Nephron (organoid): ENCODE measurements at regions not wholly inside any gene's neighbourhood (a gene's known extent, or its start where the extent isn't known, plus 50 kb on each side); places are given as distances from the start of the nearest gene placed in this dataset.

ENCODE experiments used
- H3K27ac Mint-ChIP-seq, 3 experiments: 2 replicates each; pipeline ENCODE4 v1.8.0; 2020; ENCODE audit warnings: mixed read lengths in 3 of 3, mild to moderate bottlenecking in 2 of 3, moderate library complexity in 1 of 3
- H3K27me3 Mint-ChIP-seq: 2 replicates; pipeline ENCODE4 v1.8.0; 2021; ENCODE audit warnings: low read depth, mild to moderate bottlenecking, moderate library complexity, mixed read lengths
- H3K36me3 Mint-ChIP-seq: 2 replicates; pipeline ENCODE4 v1.8.0; 2020; ENCODE audit warnings: low read depth, mixed read lengths
- H3K4me1 Mint-ChIP-seq: 2 replicates; pipeline ENCODE4 v1.8.0; 2020; ENCODE audit warnings: mixed read lengths
- H3K4me3 Mint-ChIP-seq, 3 experiments: 2 replicates each; pipeline ENCODE4 v1.8.0; 2020; ENCODE audit warnings: mild to moderate bottlenecking in 3 of 3, mixed read lengths in 3 of 3, moderate library complexity in 2 of 3
- H3K9me3 Mint-ChIP-seq: 2 replicates; pipeline ENCODE4 v1.8.0; 2020; ENCODE audit warnings: mixed read lengths
- TF ChIP-seq, protein P1 (sequence below), 3 experiments: fragments of 200-600 bp; sonication (generic); IDR thresholded peaks; one replicate each; pipeline ENCODE4 v1.5.0; 2021; ENCODE audit warnings: antibody characterized with exemption in 3 of 3; ENCODE audit not compliant: unreplicated experiment in 3 of 3

DNA sequence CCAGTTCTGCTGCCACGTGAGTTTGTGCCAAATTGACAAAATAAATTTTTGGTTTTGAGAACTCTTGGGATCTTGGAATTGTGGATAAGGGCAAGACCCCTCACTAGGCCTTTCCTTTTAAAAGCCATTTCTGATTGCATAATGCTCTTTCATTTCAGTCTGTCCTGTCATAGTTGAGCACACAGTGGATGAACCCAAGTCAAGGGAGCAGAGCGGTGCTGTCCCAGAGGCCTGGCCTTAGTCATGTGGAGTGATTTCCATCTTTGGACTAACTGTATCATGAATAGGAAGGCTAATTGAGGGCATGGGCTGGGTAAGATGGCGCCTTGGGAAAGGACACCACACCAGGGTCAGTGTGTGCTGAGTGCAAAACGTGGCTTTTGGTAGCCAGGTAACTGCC, 304.0 kb downstream of the UACA start:
- no peaks in the 10 kb centered on the region for H3K36me3 Mint-ChIP-seq
- H3K4me1 Mint-ChIP-seq, result peaks cover 5% of the 10 kb centered on the region
- H3K27me3 Mint-ChIP-seq, result peaks cover 43% of the 10 kb centered on the region
- H3K27ac Mint-ChIP-seq, result no peak overlapping the region
- TF ChIP-seq, protein P1, sequence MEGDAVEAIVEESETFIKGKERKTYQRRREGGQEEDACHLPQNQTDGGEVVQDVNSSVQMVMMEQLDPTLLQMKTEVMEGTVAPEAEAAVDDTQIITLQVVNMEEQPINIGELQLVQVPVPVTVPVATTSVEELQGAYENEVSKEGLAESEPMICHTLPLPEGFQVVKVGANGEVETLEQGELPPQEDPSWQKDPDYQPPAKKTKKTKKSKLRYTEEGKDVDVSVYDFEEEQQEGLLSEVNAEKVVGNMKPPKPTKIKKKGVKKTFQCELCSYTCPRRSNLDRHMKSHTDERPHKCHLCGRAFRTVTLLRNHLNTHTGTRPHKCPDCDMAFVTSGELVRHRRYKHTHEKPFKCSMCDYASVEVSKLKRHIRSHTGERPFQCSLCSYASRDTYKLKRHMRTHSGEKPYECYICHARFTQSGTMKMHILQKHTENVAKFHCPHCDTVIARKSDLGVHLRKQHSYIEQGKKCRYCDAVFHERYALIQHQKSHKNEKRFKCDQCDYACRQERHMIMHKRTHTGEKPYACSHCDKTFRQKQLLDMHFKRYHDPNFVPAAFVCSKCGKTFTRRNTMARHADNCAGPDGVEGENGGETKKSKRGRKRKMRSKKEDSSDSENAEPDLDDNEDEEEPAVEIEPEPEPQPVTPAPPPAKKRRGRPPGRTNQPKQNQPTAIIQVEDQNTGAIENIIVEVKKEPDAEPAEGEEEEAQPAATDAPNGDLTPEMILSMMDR (IDR thresholded peaks at IDR 0.05; ENCODE audit: unreplicated experiment in 3 of 3), result no peak
- no peak overlapping the region for H3K4me3 Mint-ChIP-seq
- H3K9me3 Mint-ChIP-seq, result no peaks in the 10 kb centered on the region

DNA sequence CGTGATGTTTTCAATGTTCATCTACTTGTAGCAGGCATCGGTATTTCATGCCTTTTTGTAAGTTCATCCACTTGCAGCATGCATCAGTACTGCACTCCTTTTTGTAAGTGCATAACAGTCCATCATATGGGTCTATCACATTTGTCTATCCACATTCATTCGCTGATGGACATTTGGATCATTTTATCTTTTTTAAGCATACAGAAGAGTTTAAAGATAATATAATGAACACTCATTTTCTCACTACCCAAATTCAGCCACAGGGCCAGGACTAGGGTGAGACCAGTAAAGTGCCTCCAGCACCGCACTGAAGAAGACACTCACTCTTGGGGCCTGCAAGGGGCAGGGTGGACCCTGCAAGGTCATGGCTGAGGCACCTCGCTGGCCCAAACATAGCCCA, 309.6 kb downstream of the UACA start:
- H3K4me3 Mint-ChIP-seq, result no peak overlapping the region
- H3K9me3 Mint-ChIP-seq, result no peaks in the 10 kb centered on the region
- no peaks in the 10 kb centered on the region for H3K36me3 Mint-ChIP-seq
- TF ChIP-seq, protein P1 (IDR thresholded peaks at IDR 0.05; ENCODE audit: unreplicated experiment in 3 of 3), result no peak
- peaks cover 2% of the 10 kb centered on the region for H3K4me1 Mint-ChIP-seq
- peaks cover 41% of the 10 kb centered on the region for H3K27me3 Mint-ChIP-seq
- H3K27ac Mint-ChIP-seq, result no peak overlapping the region

DNA sequence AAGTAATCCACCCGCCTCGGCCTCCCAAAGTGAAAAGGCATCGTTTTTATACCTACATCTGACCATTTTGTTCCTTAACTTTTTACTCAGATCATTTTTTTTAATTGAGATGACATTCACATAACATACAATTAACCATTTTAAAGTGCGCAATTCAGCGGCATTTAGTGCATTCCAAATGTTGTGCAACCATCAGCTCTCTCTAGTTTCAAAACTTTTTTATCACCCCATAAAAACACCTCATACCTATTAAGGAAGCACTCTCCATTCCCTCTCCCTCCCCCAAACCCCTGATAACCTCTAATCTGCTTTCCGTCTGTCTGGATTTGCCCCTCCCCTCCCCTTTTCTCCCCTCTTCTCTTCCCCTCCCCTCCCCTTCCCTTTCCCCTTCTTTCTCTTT, 310.1 kb downstream of the UACA start:
- Mint-ChIP-seq H3K9me3 (no peaks in the 10 kb centered on the region), H3K27ac (no peak overlapping the region), H3K36me3 (no peaks in the 10 kb centered on the region), H3K4me1 (peaks cover 5% of the 10 kb centered on the region), H3K4me3 (no peak overlapping the region), H3K27me3 (peaks cover 41% of the 10 kb centered on the region)
- TF ChIP-seq, protein P1 (IDR thresholded peaks at IDR 0.05; ENCODE audit: unreplicated experiment in 3 of 3), result no peak

DNA sequence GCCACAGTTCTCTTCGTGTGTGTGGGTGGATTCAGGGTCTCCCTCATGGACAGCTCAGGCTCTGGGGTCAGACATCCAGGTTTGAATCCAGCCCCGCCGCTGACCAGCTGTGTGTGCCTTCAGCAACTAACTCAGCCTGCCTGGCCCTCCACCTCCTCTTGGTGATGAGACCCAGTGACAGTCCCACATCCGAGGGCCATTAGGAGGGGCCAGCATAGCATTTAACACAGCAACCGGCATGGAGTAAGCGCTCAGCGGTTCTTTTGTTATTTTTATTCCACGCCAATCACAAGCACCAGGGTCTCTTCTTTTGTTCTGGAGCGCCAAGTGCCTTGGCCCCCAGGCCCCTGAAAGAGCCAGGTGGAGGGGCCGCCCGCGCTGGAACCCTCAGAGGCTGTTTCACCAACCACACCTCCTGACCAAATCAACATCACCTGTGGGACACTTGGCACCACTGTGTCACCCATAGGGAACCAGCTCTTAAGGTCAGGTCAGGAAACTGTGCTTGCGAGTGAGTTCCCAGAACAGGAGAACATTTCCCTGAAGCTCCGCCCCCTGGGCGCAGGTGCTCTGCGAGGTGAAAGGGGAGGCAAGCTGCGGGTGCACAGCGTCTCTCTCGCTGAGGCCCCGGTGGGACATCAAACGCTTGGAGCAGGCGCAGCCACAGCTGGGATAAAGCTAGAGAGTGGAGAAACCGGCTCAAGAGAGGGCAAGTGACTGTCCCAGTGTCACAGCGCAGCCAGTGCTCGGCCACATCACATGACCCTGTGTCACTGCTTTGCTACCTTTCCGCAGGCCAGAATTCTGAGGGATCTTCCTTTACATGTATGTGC, 311.3 kb downstream of the UACA start:
- Mint-ChIP-seq H3K36me3 (no peaks in the 10 kb centered on the region), H3K4me3 (no peak overlapping the region), H3K4me1 (peaks cover 17% of the 10 kb centered on the region), H3K27ac (no peak overlapping the region), H3K27me3 (peaks cover 52% of the 10 kb centered on the region), H3K9me3 (no peaks in the 10 kb centered on the region)
- TF ChIP-seq, protein P1 (IDR thresholded peaks at IDR 0.05; ENCODE audit: unreplicated experiment in 3 of 3), result no peak

DNA sequence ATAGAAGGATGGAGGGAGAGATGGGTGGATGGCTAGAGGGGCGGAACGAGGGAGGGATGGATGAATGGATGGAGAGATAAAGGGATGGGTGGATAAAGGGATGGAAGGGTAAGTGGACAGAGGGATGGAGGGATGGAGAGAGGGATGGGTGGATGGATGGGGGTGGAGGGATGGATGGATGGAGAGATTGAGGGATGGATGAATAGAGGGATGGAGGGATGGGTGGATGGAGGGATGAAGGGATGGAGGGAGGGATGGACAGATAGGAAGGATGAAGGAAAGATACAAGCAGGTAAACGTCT, 313.3 kb downstream of the UACA start:
- no peaks in the 10 kb centered on the region for H3K36me3 Mint-ChIP-seq
- H3K9me3 Mint-ChIP-seq, result no peaks in the 10 kb centered on the region
- H3K27me3 Mint-ChIP-seq, result peaks cover 63% of the 10 kb centered on the region
- H3K27ac Mint-ChIP-seq, result no peak overlapping the region
- no peak overlapping the region for H3K4me3 Mint-ChIP-seq
- H3K4me1 Mint-ChIP-seq, result peaks cover 17% of the 10 kb centered on the region
- TF ChIP-seq, protein P1 (IDR thresholded peaks at IDR 0.05; ENCODE audit: unreplicated experiment in 3 of 3), result no peak
